LNCaP clone FGC (cell line): ENCODE measurements at regions not wholly inside any gene's neighbourhood (a gene's known extent, or its start where the extent isn't known, plus 50 kb on each side); places are given as distances from the start of the nearest gene placed in this dataset.

Experiments used
- DNase-seq: peaks from one replicate; pipeline ENCODE4 v3.0.0-alpha.2; 2011; ENCODE audit warnings: low read depth
- H3K4me3 ChIP-seq: 2 replicates; pipeline ENCODE4 v1.5.1; 2011; ENCODE audit warnings: mild to moderate bottlenecking, low read depth, low read length, control low read depth
- CTCF ChIP-seq: IDR thresholded peaks from 2 replicates; pipeline ENCODE4 v1.5.1; 2012; ENCODE audit warnings: mild to moderate bottlenecking; ENCODE audit not compliant: control insufficient read depth, insufficient read depth; ENCODE audit errors: extremely low read depth

- no peak for DNase-seq
- no peak overlapping the region for H3K4me3 ChIP-seq
- no peak for TF ChIP-seq CTCF
These were observed 346.8 kb upstream of the NUDT12 start for GRCh38 chr5:103909391-103909790.

DNA sequence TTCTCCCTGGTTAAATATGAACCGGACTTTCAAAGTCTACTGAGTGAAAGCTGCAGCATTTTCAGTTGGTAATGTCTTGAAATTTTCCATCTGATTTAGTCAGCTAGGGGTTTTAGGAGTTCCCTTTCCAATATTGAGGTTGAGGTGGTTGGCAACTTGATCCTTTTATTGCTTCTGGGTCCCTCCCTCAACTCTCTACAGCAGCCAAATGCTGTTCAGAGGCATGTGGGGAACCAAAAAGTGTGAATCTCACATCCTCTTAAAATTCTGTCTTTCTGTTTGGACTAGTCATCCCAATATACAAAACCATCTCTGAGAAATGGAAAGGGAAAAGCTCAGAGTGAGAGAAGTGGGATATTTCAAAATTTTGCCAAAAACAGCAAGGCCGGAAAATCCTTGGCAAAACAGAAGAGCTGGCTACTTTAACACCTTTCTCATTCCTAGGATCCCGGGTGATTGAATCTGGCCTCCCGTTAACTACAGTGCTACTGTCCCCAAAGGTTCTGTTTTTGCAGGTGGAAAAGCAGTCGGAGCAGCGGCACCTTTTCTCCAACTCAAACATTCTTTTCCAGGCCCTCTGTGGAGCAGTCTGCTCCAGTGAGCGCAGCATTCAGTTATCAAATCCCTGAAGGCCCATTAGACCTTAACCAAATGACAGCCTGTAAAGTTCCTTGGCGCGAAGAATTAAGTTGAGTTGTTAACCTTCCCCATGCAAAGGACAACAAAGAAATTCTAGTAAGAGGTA lies 345.9 kb upstream of the NUDT12 start:
- TF ChIP-seq CTCF: no peak
- no peak overlapping the region for H3K4me3 ChIP-seq
- DNase-seq: no peak

DNA sequence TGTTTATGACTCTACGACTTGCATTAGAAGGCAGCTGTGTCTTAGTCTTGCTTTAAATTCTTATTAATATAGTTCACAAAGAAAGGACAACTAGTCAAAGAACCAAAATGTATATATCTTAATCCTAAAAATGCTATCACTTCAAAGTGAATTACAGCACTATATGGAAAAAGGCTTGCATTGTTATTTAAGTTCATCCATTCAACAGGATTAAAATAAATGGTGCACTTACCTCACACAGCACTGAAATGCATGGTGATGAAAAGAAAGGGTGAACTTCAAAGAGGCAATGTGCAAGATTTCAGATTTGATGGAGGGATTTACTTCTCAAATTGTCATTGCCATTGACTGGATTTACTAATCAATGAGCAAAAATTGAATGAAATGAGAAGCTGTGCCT lies 344.4 kb upstream of the NUDT12 start:
- no peak overlapping the region for H3K4me3 ChIP-seq
- DNase-seq: no peak
- TF ChIP-seq CTCF: no peak

GRCh38 chr5:103904651-103905050 lies 342.1 kb upstream of the NUDT12 start:
- no peak for DNase-seq
- no peak overlapping the region for H3K4me3 ChIP-seq
- no peak for TF ChIP-seq CTCF

GRCh38 chr5:103902893-103903292 lies 340.3 kb upstream of the NUDT12 start:
- H3K4me3 ChIP-seq: no peak overlapping the region
- TF ChIP-seq CTCF: no peak
- DNase-seq: no peak

DNA sequence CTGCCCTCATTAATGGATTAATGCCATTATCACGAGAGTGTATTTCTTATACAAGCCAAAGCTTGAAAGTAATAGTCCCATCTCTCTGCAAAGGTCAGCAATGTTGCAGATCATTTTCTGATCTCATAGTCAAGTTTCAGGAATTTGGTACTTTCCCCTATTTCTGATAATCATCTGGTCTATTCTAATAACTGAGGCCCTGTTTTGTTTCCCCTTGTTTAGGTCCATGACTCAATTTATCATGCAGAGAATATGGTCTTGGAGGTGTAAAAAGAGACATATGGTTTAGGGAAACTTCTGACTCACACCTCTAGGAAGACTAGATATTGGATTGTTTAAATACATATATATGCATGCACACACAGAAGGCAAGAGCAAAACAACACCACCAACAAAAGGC lies 339.3 kb upstream of the NUDT12 start:
- no peak for TF ChIP-seq CTCF
- no peak for DNase-seq
- no peak overlapping the region for H3K4me3 ChIP-seq

- no peak for TF ChIP-seq CTCF
- no peak for DNase-seq
These were observed 334.0 kb upstream of the NUDT12 start for GRCh38 chr5:103896593-103896992.

More at GRCh38 chr5:103896593-103896992, 334.0 kb upstream of the NUDT12 start:
- no peak overlapping the region for H3K4me3 ChIP-seq
